ENCODE measurements at regions not wholly inside any gene's neighbourhood (a gene's known extent, or its start where the extent isn't known, plus 50 kb on each side); places are given as distances from the start of the nearest gene placed in this dataset.

GRCh38 chr18:22048221-22048620, 121.2 kb upstream of the GATA6 start:
- WGBS, 2 donors, result 50 to 51% methylated on average over 5 of the region's 5 CpGs
- Histone ChIP-seq H3K4me1 (peaks cover 78% of the 10 kb centered on the region), H3K9me3 (no peaks in the 10 kb centered on the region), H3K27ac (peak overlapping the region; percentile 94 to 97 (median 95)), H3K27me3 (no peaks in the 10 kb centered on the region), H3K36me3 (replicated peaks in 1 of 2; ENCODE audit: insufficient read depth in 1 of 2, low read depth in 2 of 2) (no peaks in the 10 kb centered on the region), H3K4me3 (no peak overlapping the region)
- intact Hi-C loops (cut with DNase I), result no loop called here
- peak in 3 of 4 donors; percentile 51 to 67 (median 62) for DNase-seq
- TF ChIP-seq POLR2A (IDR thresholded peaks at IDR 0.05) (no peak), CTCF (IDR thresholded peaks at IDR 0.05) (no peak)
- no peak for ATAC-seq

GRCh38 chr18:22048932-22049615, 120.3 kb upstream of the GATA6 start:
- no peak overlapping the region for H3K4me3 ChIP-seq
- no peaks in the 10 kb centered on the region for H3K27me3 ChIP-seq
- no peaks in the 10 kb centered on the region for H3K9me3 ChIP-seq
- intact Hi-C loops (cut with DNase I), result no loop called here
- DNase-seq, result no peak
- no peak for ATAC-seq
- H3K36me3 ChIP-seq (replicated peaks in 1 of 2; ENCODE audit: insufficient read depth in 1 of 2, low read depth in 2 of 2), result no peaks in the 10 kb centered on the region
- no peak for TF ChIP-seq POLR2A (IDR thresholded peaks at IDR 0.05)
- no peak for TF ChIP-seq CTCF (IDR thresholded peaks at IDR 0.05)
- 56 to 63% methylated on average over 3 of the region's 3 CpGs for WGBS, 2 donors
- H3K27ac ChIP-seq, result peak overlapping the region in 3 of 4 donors; percentile 94 to 97 (median 96)
- H3K4me1 ChIP-seq, result peaks cover 69% of the 10 kb centered on the region

GRCh38 chr18:22052405-22053105, 116.8 kb upstream of the GATA6 start:
- ATAC-seq, result no peak
- peak in 3 of 4 donors; percentile 22 to 52 (median 27) for DNase-seq
- intact Hi-C loops (cut with DNase I), result no loop called here
- WGBS, 2 donors, result 47 to 75% methylated on average over 5 to 12 of the region's 12 CpGs
- Histone ChIP-seq H3K4me1 (peaks cover 35% of the 10 kb centered on the region), H3K27ac (no peak overlapping the region), H3K36me3 (replicated peaks in 1 of 2; ENCODE audit: insufficient read depth in 1 of 2, low read depth in 2 of 2) (no peaks in the 10 kb centered on the region), H3K9me3 (no peaks in the 10 kb centered on the region), H3K27me3 (no peaks in the 10 kb centered on the region), H3K4me3 (no peak overlapping the region)
- TF ChIP-seq CTCF (IDR thresholded peaks at IDR 0.05) (no peak), POLR2A (IDR thresholded peaks at IDR 0.05) (no peak)

DNA sequence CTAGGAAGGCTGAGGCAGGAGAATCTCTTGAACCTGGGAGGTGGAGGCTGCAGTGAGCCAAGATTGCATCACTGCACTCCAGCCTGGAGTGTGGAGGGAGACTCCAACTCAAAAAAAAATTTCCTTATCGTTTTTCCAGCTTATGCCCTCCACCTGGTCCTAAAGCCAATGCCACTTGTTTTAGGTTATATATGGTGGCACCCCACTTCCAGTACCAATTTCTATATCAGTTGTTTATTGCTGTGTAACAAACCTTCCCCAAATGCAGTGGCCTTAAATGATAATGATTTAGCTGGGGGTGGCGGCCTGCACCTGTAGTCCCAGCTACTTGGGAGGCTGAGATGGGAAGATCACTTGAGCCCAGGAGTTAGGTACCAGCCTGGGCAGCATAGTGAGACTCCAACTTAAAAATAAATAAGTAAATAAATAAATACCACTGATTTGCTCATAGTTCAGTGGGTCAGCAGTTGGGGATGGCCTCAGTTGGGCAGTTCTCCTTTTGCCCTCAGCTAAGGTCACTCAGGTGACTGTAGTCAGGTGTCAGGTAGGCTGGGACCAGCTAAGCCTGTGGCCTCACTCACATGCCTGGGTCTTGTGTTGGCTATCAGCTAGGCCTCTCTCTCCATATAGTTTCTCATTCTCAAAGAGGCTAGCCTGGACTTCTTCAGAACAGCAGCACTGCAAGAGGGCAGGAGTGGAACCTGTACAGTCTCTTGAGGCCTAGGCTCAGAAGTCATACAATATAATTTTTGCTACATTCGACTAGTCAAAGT, 113.7 kb upstream of the GATA6 start:
- DNase-seq (no peak), ATAC-seq (no peak)
- H3K36me3 ChIP-seq (replicated peaks in 1 of 2; ENCODE audit: insufficient read depth in 1 of 2, low read depth in 2 of 2), result no peaks in the 10 kb centered on the region
- peaks cover 25% of the 10 kb centered on the region for H3K4me1 ChIP-seq
- no peaks in the 10 kb centered on the region for H3K9me3 ChIP-seq
- no peak overlapping the region for H3K27ac ChIP-seq
- H3K27me3 ChIP-seq, result no peaks in the 10 kb centered on the region
- H3K4me3 ChIP-seq, result no peak overlapping the region
- intact Hi-C loops (cut with DNase I), result no loop called here
- 82 to 84% methylated on average over 3 of the region's 3 CpGs for WGBS, 2 donors
- TF ChIP-seq CTCF (IDR thresholded peaks at IDR 0.05), result no peak
- TF ChIP-seq POLR2A (IDR thresholded peaks at IDR 0.05), result no peak
